ENCODE measurements at regions not wholly inside any gene's neighbourhood (a gene's known extent, or its start where the extent isn't known, plus 50 kb on each side); places are given as distances from the start of the nearest gene placed in this dataset.

GRCh38 chr14:98144964-98145363, 1127.0 kb downstream of the BCL11B start:
- CTCF ChIA-PET: no interaction called here
- Histone ChIP-seq H3K27ac (ENCODE audit: extremely low read depth, low read depth, low read length) (no peak overlapping the region), H3K4me3 (ENCODE audit: low read depth, low read length) (no peak overlapping the region), H3K9me3 (ENCODE audit: control insufficient read depth, insufficient read depth, low read depth, low read length) (no peaks in the 10 kb centered on the region), H3K4me1 (ENCODE audit: control insufficient read depth, insufficient read depth, low read length) (no peaks in the 10 kb centered on the region; the same call in 1 of the 2 replicates), H3K36me3 (ENCODE audit: control insufficient read depth in 2 of 2, insufficient read depth in 1 of 2, low read length in 2 of 2) (no peaks in the 10 kb centered on the region)
- TF ChIP-seq ZNF174 (tag by site-specific recombination; IDR thresholded peaks at IDR 0.05) (no peak), ZSCAN30 (tag by site-specific recombination; IDR thresholded peaks at IDR 0.05) (no peak), ZNF621 (tag by site-specific recombination; IDR thresholded peaks at IDR 0.05) (no peak), ZNF10 (tag by site-specific recombination; IDR thresholded peaks at IDR 0.05) (no peak), YY1 (tag by site-specific recombination; IDR thresholded peaks at IDR 0.05) (no peak), TRIM28 (IDR thresholded peaks at IDR 0.05; ENCODE audit: borderline replicate concordance, low read length) (no peak), YY2 (tag by site-specific recombination; IDR thresholded peaks at IDR 0.05) (no peak), ZNF600 (tag by site-specific recombination; IDR thresholded peaks at IDR 0.05) (no peak), ZNF132 (tag by site-specific recombination; IDR thresholded peaks at IDR 0.05; ENCODE audit: borderline replicate concordance) (no peak), KLF8 (tag by site-specific recombination; IDR thresholded peaks at IDR 0.05) (no peak), ZNF670 (tag by site-specific recombination; IDR thresholded peaks at IDR 0.05; ENCODE audit: low read depth) (no peak), RBAK (tag by site-specific recombination; IDR thresholded peaks at IDR 0.05) (no peak), ZNF704 (tag by site-specific recombination; IDR thresholded peaks at IDR 0.05) (no peak), ZNF692 (tag by site-specific recombination; IDR thresholded peaks at IDR 0.05) (no peak), ZNF302 (tag by site-specific recombination; IDR thresholded peaks at IDR 0.05; ENCODE audit: low read depth) (no peak), SETDB1 (IDR thresholded peaks at IDR 0.05; ENCODE audit: insufficient read length, low read length) (no peak), ZNF26 (tag by site-specific recombination; IDR thresholded peaks at IDR 0.05) (no peak), ZNF292 (tag by site-specific recombination; IDR thresholded peaks at IDR 0.05; ENCODE audit: borderline replicate concordance, low read depth) (no peak)
- POLR2A ChIA-PET: no interaction called here

GRCh38 chr14:98146416-98146815, 1125.6 kb downstream of the BCL11B start:
- no peaks in the 10 kb centered on the region for H3K36me3 ChIP-seq (ENCODE audit: control insufficient read depth in 2 of 2, insufficient read depth in 1 of 2, low read length in 2 of 2)
- CTCF ChIA-PET: no interaction called here
- H3K9me3 ChIP-seq (ENCODE audit: control insufficient read depth, insufficient read depth, low read depth, low read length): no peaks in the 10 kb centered on the region; the same call in 1 of the 2 replicates
- H3K27ac ChIP-seq (ENCODE audit: extremely low read depth, low read depth, low read length): no peak overlapping the region
- no peak overlapping the region for H3K4me3 ChIP-seq (ENCODE audit: low read depth, low read length)
- H3K4me1 ChIP-seq (ENCODE audit: control insufficient read depth, insufficient read depth, low read length): no peaks in the 10 kb centered on the region
- POLR2A ChIA-PET: no interaction called here
- TF ChIP-seq GFI1B (tag by site-specific recombination; IDR thresholded peaks at IDR 0.05) (no peak), REST (tag by site-specific recombination; IDR thresholded peaks at IDR 0.05) (no peak), ZNF560 (tag by site-specific recombination; IDR thresholded peaks at IDR 0.05; ENCODE audit: borderline replicate concordance) (no peak), ZFP3 (tag by site-specific recombination; IDR thresholded peaks at IDR 0.05; ENCODE audit: low read depth) (no peak), ZNF792 (tag by site-specific recombination; IDR thresholded peaks at IDR 0.05) (no peak), ZNF391 (tag by site-specific recombination; IDR thresholded peaks at IDR 0.05; ENCODE audit: borderline replicate concordance, low read depth) (no peak), ZNF580 (tag by site-specific recombination; IDR thresholded peaks at IDR 0.05) (no peak), ELK4 (IDR thresholded peaks at IDR 0.05; ENCODE audit: borderline replicate concordance, low read depth, low read length) (no peak), ZNF132 (tag by site-specific recombination; IDR thresholded peaks at IDR 0.05; ENCODE audit: borderline replicate concordance) (no peak)
